WERI-Rb-1 (cell line): ENCODE measurements at regions not wholly inside any gene's neighbourhood (a gene's known extent, or its start where the extent isn't known, plus 50 kb on each side); places are given as distances from the start of the nearest gene placed in this dataset.
"Not testable (repeated sequence)": the region's sequence is repeated elsewhere in the genome, so short reads cannot be mapped to it uniquely, and the experiment has no call there.

Experiments
- DNase-seq: peaks from one replicate; pipeline ENCODE4 v3.0.0-alpha.2; 2020
- H3K27ac ChIP-seq: fragments of 250-450 bp; sonication (Bioruptor Pico); 2 replicates; pipeline ENCODE4 v1.5.1; 2020; ENCODE audit warnings: mild to moderate bottlenecking, moderate library complexity
- H3K27me3 ChIP-seq: fragments of 250-450 bp; sonication (Bioruptor Pico); 2 replicates; pipeline ENCODE4 v1.5.1; 2021; ENCODE audit warnings: mild to moderate bottlenecking, low read depth, moderate library complexity; ENCODE audit not compliant: insufficient read depth, severe bottlenecking
- H3K36me3 ChIP-seq: fragments of 250-450 bp; sonication (Bioruptor Pico); 2 replicates; pipeline ENCODE4 v1.5.1; 2020; ENCODE audit warnings: mild to moderate bottlenecking, moderate library complexity
- H3K4me3 ChIP-seq: 2 replicates; pipeline ENCODE4 v1.5.1; 2011; ENCODE audit warnings: low read depth, mild to moderate bottlenecking, control low read depth, low read length
- H3K9me3 ChIP-seq: fragments of 250-450 bp; sonication (Bioruptor Pico); 2 replicates; pipeline ENCODE4 v1.5.1; 2021; ENCODE audit warnings: mild to moderate bottlenecking, moderate library complexity; ENCODE audit not compliant: severe bottlenecking
- CTCF ChIP-seq: IDR thresholded peaks from 2 replicates; pipeline ENCODE4 v1.5.1; 2011; ENCODE audit warnings: low read depth, mild to moderate bottlenecking, control low read depth, inconsistent platforms, low read length

- H3K27me3 ChIP-seq: no peaks in the 10 kb centered on the region
- H3K9me3 ChIP-seq: no peaks in the 10 kb centered on the region
- no peak overlapping the region for H3K4me3 ChIP-seq
- DNase-seq: no peak
- H3K27ac ChIP-seq: no peak overlapping the region
- H3K36me3 ChIP-seq: no peaks in the 10 kb centered on the region
- TF ChIP-seq CTCF: no peak
These were observed 162.4 kb upstream of the IL15 start for GRCh38 chr4:141473952-141474351.

- no peaks in the 10 kb centered on the region for H3K36me3 ChIP-seq
- H3K27me3 ChIP-seq: no peaks in the 10 kb centered on the region
- H3K9me3 ChIP-seq: peaks cover 24% of the 10 kb centered on the region
- H3K27ac ChIP-seq: no peak overlapping the region
- no peak for TF ChIP-seq CTCF
- no peak overlapping the region for H3K4me3 ChIP-seq
- DNase-seq: no peak
These were observed 155.4 kb upstream of the IL15 start for GRCh38 chr4:141480950-141481349.

GRCh38 chr4:141484298-141484697, 152.1 kb upstream of the IL15 start:
- peaks cover 24% of the 10 kb centered on the region for H3K9me3 ChIP-seq
- H3K36me3 ChIP-seq, H3K4me3 ChIP-seq, H3K27me3 ChIP-seq, DNase-seq, H3K27ac ChIP-seq: not testable (repeated sequence)

- Histone ChIP-seq H3K9me3 (peaks cover 12% of the 10 kb centered on the region), H3K27ac (no peak overlapping the region), H3K27me3 (no peaks in the 10 kb centered on the region), H3K36me3 (no peaks in the 10 kb centered on the region), H3K4me3 (no peak overlapping the region)
- DNase-seq: no peak
- TF ChIP-seq CTCF: no peak
These were observed 149.9 kb upstream of the IL15 start for GRCh38 chr4:141486375-141486997.

- H3K36me3 ChIP-seq: no peaks in the 10 kb centered on the region
- H3K4me3 ChIP-seq: no peak overlapping the region
- H3K27ac ChIP-seq: no peak overlapping the region
- H3K27me3 ChIP-seq: no peaks in the 10 kb centered on the region
- no peak for TF ChIP-seq CTCF
- H3K9me3 ChIP-seq: no peaks in the 10 kb centered on the region
- no peak for DNase-seq
These were observed 138.8 kb upstream of the IL15 start for GRCh38 chr4:141497627-141498026.

GRCh38 chr4:141499261-141499853, 137.0 kb upstream of the IL15 start:
- Histone ChIP-seq H3K4me3 (no peak overlapping the region), H3K36me3 (no peaks in the 10 kb centered on the region), H3K27me3 (no peaks in the 10 kb centered on the region), H3K27ac (no peak overlapping the region), H3K9me3 (no peaks in the 10 kb centered on the region)
- TF ChIP-seq CTCF: no peak
- DNase-seq: no peak
